ENCODE measurements at regions not wholly inside any gene's neighbourhood (a gene's known extent, or its start where the extent isn't known, plus 50 kb on each side); places are given as distances from the start of the nearest gene placed in this dataset.

GRCh38 chr2:129816813-129817574, 162.5 kb upstream of the RAB6C start:
- Histone ChIP-seq H3K4me1 (ENCODE audit: insufficient read depth, low read length) (no peaks in the 10 kb centered on the region), H3K9me3 (ENCODE audit: control insufficient read depth in 1 of 2, insufficient read depth in 1 of 2, low read length in 2 of 2) (peaks cover 5 to 20% of the 10 kb centered on the region in 2 experiments), H3K36me3 (ENCODE audit: insufficient read depth, low read length) (no peaks in the 10 kb centered on the region), H3K27ac (ENCODE audit: low read depth in 1 of 2, low read length in 2 of 2) (no peak overlapping the region), H3K27me3 (ENCODE audit: control insufficient read depth in 1 of 2, insufficient read depth in 2 of 2, low read length in 2 of 2) (peaks cover 0 to 2% of the 10 kb centered on the region in 2 experiments), H3K4me3 (ENCODE audit: low read length) (no peak overlapping the region)
- DNase-seq (no peak), ATAC-seq (ENCODE audit: poor library complexity) (no peak)
- Mint-ChIP-seq H3K27me3 (peaks cover 4% of the 10 kb centered on the region), H3K4me3 (no peak overlapping the region), H3K9me3 (peaks cover 9% of the 10 kb centered on the region), H3K4me1 (ENCODE audit: low read depth) (no peaks in the 10 kb centered on the region), H3K27ac (no peak overlapping the region), H3K36me3 (ENCODE audit: low read depth) (peaks cover 7% of the 10 kb centered on the region)
- ChIA-PET CTCF (no interaction called here), POLR2A (no interaction called here)
- TF ChIP-seq CTCF (IDR thresholded peaks at IDR 0.05), result no peak
- intact Hi-C loops (cut with DNase I, micrococcal nuclease), result no loop called here

- POLR2A ChIA-PET, result no interaction called here
- Histone ChIP-seq H3K27ac (ENCODE audit: low read depth in 1 of 2, low read length in 2 of 2) (no peak overlapping the region), H3K36me3 (ENCODE audit: insufficient read depth, low read length) (no peaks in the 10 kb centered on the region), H3K4me3 (ENCODE audit: low read length) (no peak overlapping the region), H3K27me3 (ENCODE audit: control insufficient read depth in 1 of 2, insufficient read depth in 2 of 2, low read length in 2 of 2) (peaks cover 0 to 2% of the 10 kb centered on the region in 2 experiments), H3K4me1 (ENCODE audit: insufficient read depth, low read length) (no peaks in the 10 kb centered on the region), H3K9me3 (ENCODE audit: control insufficient read depth in 1 of 2, insufficient read depth in 1 of 2, low read length in 2 of 2) (peaks cover 5 to 20% of the 10 kb centered on the region in 2 experiments)
- intact Hi-C loops (cut with DNase I, micrococcal nuclease), result no loop called here
- Mint-ChIP-seq H3K27me3 (peaks cover 4% of the 10 kb centered on the region), H3K27ac (no peak overlapping the region), H3K9me3 (peaks cover 8% of the 10 kb centered on the region), H3K4me1 (ENCODE audit: low read depth) (no peaks in the 10 kb centered on the region), H3K4me3 (no peak overlapping the region), H3K36me3 (ENCODE audit: low read depth) (peaks cover 5% of the 10 kb centered on the region)
- DNase-seq (no peak), ATAC-seq (ENCODE audit: poor library complexity) (no peak)
- TF ChIP-seq CTCF (IDR thresholded peaks at IDR 0.05), result no peak
- CTCF ChIA-PET, result no interaction called here
Observed at GRCh38 chr2:129819855-129820254, 159.6 kb upstream of the RAB6C start.

GRCh38 chr2:129820908-129821307, 158.6 kb upstream of the RAB6C start:
- H3K9me3 ChIP-seq (ENCODE audit: control insufficient read depth in 1 of 2, insufficient read depth in 1 of 2, low read length in 2 of 2), result peaks cover 0 to 15% of the 10 kb centered on the region in 2 experiments
- POLR2A ChIA-PET, result no interaction called here
- peaks cover 0 to 2% of the 10 kb centered on the region in 2 experiments for H3K27me3 ChIP-seq (ENCODE audit: control insufficient read depth in 1 of 2, insufficient read depth in 2 of 2, low read length in 2 of 2)
- intact Hi-C loops (cut with DNase I, micrococcal nuclease), result no loop called here
- H3K4me3 ChIP-seq (ENCODE audit: low read length), result no peak overlapping the region
- no peaks in the 10 kb centered on the region for H3K4me1 ChIP-seq (ENCODE audit: insufficient read depth, low read length)
- Mint-ChIP-seq H3K4me1 (ENCODE audit: low read depth) (no peaks in the 10 kb centered on the region), H3K36me3 (ENCODE audit: low read depth) (peaks cover 2% of the 10 kb centered on the region), H3K27ac (no peak overlapping the region), H3K4me3 (no peak overlapping the region), H3K27me3 (peaks cover 3% of the 10 kb centered on the region), H3K9me3 (peaks cover under 1% of the 10 kb centered on the region)
- TF ChIP-seq CTCF (IDR thresholded peaks at IDR 0.05), result no peak
- ATAC-seq (ENCODE audit: poor library complexity), result no peak
- no peak for DNase-seq
- CTCF ChIA-PET, result no interaction called here
- H3K27ac ChIP-seq (ENCODE audit: low read depth in 1 of 2, low read length in 2 of 2), result no peak overlapping the region
- no peaks in the 10 kb centered on the region for H3K36me3 ChIP-seq (ENCODE audit: insufficient read depth, low read length)

Measured in CD4-positive, alpha-beta T cell (primary cell).